HG03135 (cell line): ENCODE measurements at regions not wholly inside any gene's neighbourhood (a gene's known extent, or its start where the extent isn't known, plus 50 kb on each side); places are given as distances from the start of the nearest gene placed in this dataset.

ENCODE experiments used
- ATAC-seq: cut with Tn5 transposase; IDR thresholded peaks from one replicate; pipeline ENCODE4 v1.9.1; 2021; ENCODE audit warnings: mild to moderate bottlenecking, moderate library complexity; ENCODE audit not compliant: unreplicated experiment

- no peak for ATAC-seq
Observed at GRCh38 chr20:12414446-12415274, 497.0 kb downstream of the BTBD3 start.

DNA sequence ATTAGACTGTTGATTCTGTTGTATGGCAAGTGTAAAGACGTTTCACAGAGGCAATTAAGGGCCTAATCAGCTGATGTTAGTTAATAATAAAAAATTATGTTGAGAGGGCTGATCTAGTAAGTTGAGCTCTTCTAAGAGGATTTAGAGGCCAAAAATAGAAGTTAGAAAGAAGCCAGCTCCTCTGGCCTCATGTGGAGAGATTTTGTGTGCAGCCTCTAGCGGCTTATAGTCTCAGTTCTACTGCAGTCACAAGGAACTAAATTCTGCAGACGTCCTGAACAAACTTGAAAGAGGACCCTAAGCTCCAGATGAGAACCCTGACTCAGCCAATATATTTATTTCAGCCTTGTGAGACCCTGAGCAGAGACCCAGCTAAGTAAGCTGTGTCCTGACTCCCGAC, 498.6 kb downstream of the BTBD3 start:
- no peak for ATAC-seq

DNA sequence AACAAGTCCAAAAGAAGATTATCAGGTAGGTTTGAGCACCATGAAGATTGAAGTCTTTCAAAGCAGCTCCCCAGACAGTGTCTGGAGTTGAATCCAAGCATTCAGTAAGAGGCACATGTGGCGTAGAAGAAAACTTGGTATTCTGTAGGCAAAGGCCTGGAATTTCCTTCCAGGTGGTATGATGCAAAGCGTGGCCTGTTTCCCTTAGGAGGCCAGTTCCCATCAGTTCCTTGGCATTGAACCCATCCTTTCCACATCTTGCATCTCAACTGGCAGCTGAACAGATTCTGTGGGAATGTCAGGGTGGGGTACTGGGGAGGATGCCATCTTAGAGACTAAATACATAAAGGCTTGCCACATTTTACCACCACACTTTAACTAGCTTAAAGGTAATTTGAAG, 516.0 kb downstream of the BTBD3 start:
- no peak for ATAC-seq

DNA sequence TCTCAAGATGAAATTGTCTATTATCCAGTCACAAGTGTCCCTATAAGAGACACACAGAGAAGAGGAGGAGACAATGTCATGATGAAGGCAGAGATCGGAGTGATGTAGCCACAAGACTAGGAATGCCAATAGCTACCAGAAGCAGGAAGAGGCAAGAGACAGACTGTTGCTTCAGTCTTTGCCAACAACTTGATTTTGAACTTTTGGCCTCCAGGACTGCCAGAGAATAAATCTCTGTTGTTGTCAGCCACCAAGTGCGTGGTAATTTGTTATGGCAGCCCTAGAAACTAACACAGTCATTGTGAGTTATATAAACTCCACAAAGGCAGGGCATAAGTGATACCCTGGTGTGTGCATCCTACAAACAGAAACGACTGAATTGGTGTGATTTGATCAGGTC, 517.0 kb downstream of the BTBD3 start:
- no peak for ATAC-seq

DNA sequence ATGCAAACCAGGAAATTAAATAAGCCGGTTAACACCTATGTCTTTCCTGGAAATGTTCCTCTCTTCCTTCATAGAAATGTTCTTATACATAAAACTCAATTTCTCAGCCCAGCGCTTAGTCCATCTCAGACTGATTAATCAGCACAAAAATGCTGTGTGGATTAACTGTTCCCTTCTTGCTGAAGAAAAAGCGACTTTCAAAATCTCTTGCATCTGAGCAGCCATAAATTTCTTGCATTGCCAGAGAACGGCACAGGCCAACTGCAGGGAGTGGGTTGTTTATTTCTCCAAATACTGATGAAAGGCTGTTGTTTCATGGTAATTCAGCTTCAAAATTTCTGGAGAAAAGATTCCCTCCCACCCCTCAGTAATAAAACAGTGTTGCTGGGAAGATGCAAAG, 517.6 kb downstream of the BTBD3 start:
- no peak for ATAC-seq

- ATAC-seq: no peak
Observed at GRCh38 chr20:12453711-12454110, 536.0 kb downstream of the BTBD3 start.

DNA sequence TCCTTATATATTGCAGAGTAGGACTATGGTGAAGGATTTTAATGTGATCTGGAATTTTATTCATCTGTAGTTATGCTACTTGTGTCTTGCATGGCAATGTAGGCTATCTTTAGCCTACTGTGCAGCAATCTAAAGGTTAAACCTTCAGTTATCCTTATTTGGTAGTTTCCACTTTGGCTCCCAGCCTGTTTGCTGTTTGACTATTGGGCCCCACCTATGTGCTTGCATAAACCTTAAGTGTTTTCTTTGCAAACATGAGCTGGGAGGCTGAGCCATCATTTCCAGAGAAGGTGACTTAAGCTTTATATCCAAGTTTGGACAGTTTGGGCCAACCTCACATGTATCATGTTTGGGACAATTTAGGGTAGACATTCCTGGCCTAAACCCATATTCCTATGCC, 537.5 kb downstream of the BTBD3 start:
- ATAC-seq: no peak

DNA sequence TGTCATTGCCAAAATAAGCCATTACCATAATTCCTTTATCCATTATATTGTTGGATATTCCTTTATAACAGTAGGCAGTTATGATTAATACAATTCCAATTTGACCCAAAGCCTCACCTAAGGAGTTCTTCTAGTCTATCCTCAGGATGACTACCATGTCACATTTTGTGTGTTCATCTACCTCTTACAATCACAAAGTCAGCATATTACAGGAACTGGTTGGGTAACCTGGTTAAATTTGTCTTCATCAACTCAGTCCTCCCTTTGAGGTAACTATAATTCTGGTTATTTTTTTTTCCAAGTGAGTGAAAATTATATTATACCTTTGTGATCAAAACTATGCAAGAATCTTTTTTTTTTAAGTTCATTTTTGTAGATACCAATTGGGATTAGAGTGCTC, 540.5 kb downstream of the BTBD3 start:
- ATAC-seq: no peak

- no peak for ATAC-seq
Observed at GRCh38 chr20:12464036-12464435, 544.7 kb upstream of the SPTLC3 start.

GRCh38 chr20:12466915-12467314, 541.9 kb upstream of the SPTLC3 start:
- no peak for ATAC-seq

DNA sequence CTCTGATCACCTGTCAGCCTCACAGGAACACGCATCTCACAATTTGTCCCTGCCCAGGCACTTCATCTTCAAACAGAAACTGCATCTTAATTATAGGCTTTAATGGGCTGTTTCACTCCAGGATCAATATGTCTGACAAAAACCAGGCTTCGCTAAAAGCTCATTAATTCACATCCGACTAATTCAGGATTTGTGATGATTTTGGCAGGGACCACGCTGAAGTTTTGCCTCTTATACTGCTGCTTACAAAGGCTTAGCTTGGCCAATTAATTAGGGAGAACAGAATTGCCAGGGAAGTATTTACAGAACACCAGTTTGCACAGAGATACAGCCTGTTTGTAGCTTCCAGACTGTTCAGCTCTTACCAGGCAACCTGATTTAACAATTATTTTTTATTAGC, 541.0 kb upstream of the SPTLC3 start:
- ATAC-seq: no peak

GRCh38 chr20:12482661-12483060, 526.1 kb upstream of the SPTLC3 start:
- ATAC-seq: no peak

GRCh38 chr20:12502443-12502842, 506.3 kb upstream of the SPTLC3 start:
- ATAC-seq: no peak

DNA sequence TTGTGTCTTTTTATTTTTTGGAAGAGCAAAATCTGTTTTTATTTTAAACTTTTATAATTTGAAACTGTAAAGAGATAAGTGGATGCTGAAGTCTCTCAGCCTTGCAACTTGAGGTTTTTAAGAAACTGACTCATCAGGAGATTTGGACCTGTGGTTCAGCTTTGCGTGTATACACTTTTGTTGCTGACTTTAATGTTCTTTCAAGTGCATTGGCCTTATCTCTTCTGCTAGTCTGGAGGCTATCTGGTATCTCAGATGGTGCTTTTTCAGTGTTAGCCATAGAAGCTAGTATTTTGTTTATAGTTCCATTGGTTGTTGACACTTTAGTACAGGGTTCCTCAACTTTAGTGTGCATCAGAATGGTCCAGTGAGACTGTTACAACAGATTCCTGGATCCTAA, 504.0 kb upstream of the SPTLC3 start:
- ATAC-seq: no peak

DNA sequence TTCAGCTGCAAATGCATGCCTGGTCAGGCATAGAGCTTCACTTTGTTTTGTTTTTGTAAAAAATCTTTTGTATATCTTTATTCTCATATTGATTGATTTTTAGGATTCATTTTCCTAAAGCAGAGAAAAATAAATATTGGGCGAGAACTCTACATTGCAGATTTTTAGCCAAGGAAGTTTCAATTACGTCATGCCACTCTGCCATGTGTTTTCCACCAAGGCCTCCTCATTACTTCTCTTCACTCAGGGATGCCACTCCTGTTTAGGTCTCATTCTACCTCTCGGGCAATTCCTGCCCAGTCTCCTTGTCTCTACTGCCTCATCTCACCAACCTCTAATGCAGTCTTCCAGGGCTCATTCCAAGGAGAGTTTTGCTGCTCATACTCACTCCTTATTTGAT, 497.3 kb upstream of the SPTLC3 start:
- no peak for ATAC-seq

DNA sequence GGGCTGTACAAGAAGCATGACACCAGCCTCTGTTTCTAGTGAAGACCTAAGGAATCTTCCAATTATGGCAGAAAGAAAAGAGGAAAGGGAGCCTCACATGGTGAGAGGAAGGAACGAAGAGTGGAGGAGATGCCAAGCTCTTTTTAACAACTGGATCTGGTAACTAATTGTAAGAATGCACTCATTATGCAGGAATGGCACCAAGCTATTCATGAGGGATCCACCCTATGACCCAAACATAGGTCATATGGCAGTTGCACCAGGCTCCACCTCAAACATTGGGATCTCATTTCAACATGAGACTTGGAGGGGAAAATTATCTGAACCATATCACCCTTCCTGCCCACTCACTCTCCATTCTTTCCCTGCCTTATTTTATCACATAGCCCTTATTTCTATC, 496.0 kb upstream of the SPTLC3 start:
- no peak for ATAC-seq

GRCh38 chr20:12528104-12528503, 480.7 kb upstream of the SPTLC3 start:
- no peak for ATAC-seq

GRCh38 chr20:12528591-12529041, 480.2 kb upstream of the SPTLC3 start:
- no peak for ATAC-seq

- no peak for ATAC-seq
Observed at GRCh38 chr20:12531626-12532025, 477.1 kb upstream of the SPTLC3 start.

DNA sequence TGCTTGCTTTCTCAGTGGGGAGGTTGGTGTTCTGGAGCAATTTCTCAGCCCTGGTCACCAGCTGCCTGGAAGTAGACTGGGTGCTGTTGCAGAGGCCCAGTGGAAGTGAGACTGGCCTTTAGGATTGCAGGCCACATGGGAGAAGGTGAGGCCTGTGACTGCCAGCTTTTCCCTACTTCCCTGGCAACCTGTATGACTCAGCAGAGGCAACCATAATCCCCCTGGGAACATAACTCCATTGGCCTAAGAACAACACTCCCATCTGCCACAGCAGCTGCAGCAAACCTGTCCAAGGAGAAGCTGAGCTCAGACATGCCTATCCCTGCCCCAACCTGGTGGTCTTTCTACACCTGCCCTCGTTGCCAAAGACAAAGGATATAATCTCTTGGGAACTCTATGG, 473.5 kb upstream of the SPTLC3 start:
- ATAC-seq: no peak

GRCh38 chr20:12535770-12536169, 473.0 kb upstream of the SPTLC3 start:
- ATAC-seq: no peak

DNA sequence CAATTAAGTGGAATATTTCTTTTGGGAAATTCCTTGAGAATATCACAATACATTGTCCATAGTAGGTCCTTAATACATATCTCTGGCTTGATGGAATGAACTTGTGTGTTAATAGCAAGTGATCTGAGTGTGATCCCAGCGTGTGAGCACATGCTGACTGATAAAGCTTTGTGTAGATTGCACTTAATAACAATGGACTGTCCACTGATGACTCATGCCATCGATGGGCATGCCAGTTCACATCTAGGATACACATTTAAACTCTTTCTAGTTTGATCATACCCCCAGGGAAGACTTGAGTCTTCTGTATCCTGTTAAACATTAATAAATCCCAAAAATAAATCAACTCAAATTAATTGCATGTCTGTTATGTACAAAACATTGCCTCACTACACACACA, 454.3 kb upstream of the SPTLC3 start:
- no peak for ATAC-seq

DNA sequence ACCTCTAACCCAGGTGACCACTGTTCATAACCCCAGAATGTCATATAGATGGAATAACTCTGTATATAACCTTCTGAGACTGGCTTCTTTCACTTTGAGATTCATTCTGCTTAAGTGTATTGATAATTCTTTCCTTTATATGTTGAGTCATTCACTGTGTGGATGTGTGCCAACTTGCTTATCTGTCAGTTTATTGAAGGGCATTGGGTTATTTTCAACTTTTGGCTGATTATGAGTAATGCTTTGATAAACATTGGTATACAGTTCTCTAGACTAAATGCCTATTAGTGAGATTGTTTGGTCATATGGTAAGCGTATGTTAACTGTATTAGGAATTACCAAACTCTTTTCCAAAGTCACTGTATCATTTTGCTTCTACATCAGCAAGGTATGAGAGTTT, 453.4 kb upstream of the SPTLC3 start:
- ATAC-seq: no peak
